ENCODE measurements at regions not wholly inside any gene's neighbourhood (a gene's known extent, or its start where the extent isn't known, plus 50 kb on each side); places are given as distances from the start of the nearest gene placed in this dataset.

- TF ChIP-seq CTCF (IDR thresholded peaks at IDR 0.05) = no peak
- TF ChIP-seq POLR2A (IDR thresholded peaks at IDR 0.05) = no peak
These were observed 482.5 kb upstream of the AUTS2 start for GRCh38 chr7:69115788-69116187.
